NOMO-1 treated with DMSO at 0.1 percent for 48 hours (cell line): ENCODE measurements at regions not wholly inside any gene's neighbourhood (a gene's known extent, or its start where the extent isn't known, plus 50 kb on each side); places are given as distances from the start of the nearest gene placed in this dataset.

Source experiments
- DNase-seq: peaks from one replicate; lab custom pipeline; 2025; ENCODE audit not compliant: unreplicated experiment; lab: John Stamatoyannopoulos, UW

DNA sequence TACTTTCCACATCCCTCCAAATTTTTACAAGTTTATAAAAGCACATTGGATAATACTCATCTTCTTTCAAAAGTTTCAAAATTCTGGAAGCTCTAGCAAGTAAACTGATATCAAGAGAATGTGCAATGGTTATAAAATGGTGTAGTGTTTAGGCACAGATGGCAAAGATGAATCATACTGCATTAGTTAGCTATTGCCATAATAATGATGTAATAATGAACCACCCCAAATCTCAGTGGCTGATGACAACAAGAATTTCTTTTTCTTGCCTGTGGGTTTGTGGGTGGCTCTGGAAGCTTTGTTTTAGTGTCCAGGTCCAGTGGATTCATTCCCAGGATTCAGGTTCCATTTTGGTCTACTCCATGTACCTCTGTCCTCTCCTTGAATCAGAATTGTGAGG is 319.0 kb downstream of the BRINP1 start:
- no peak for DNase-seq

DNA sequence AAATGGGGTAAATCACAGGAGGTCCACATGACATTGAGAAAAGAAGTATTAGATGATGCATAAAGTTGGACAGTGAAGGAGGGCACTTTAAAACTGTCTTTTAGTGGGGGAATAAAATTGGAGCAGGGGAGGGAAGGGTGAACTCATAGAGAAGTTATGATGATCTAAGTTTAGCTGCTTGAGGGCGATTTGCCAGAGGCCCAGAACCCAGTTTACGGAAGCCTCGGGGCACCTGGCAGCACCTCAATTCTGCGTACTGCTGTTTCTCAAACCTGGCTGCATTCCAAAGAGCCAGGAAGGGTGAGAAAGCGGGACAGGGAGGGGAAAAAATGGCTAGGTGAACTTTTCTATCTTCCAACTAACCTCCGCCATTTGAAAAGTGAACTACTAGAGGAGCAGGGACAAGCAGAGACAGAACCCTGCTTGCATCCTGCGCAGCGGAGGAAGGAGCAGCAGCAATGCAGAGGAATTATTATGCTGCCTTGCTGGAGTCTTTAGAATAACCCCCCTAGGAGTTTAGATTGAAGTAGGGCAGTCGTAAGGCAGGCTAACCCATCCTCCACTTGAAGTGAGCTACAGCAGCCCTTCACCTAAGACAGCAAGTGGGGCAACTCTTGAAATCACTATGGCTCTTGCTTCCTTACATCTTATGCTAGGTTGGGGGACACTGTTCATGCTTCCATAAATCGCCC is 316.8 kb downstream of the BRINP1 start:
- no peak for DNase-seq

DNA sequence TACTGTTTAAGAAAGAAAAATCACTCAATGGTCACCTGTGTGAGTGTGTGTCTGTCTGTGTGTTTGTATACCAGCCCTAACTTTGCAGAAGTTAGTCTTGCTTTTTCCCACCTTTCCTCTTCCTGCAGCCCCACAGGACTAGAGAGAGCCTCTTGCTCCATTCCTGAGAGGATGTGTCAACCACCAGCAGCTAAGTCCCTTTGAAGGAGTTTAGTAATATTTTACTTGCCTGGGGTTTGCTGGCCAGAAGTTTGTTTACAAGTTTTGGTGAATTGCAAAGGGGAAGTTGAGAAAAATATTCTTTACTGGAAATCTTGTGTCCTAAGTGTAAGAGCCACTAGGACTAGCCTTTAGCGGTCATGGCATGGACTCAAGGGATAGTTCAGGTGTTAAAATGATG is 316.2 kb downstream of the BRINP1 start:
- DNase-seq, result no peak

DNA sequence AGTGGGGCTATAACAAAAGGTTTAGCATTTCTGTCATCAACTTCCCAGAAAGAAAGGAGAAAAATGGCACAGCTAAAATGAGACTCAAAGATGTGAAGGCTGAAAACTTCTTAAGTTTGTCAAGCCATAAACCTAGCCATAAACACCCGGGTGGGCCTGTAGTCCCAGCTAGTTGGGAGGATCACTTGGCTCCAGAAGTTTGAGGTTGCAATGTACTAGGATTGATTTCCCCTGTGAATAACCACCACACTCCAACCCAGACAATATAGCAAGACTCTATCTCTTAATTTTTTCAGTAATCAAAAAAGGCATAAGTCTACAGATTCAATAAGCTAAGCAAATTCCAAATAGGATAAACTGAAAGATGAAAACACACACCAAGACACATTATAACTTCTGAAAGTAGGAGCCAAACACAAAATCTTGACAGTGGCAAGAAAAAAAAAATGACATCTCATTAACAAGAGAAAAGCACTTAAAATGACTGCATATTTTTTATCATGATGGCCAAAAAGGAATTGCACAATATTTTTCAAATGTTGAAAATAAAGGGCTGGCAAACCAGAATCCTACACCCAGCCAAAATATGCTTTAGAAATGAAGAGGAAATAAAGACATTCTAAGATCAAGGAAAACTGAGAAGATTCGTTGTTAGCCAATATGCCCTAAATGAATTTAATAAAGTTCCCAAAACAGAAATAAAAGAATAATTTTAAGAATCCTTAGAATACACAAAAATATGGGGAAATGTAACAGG is 308.4 kb downstream of the BRINP1 start:
- DNase-seq, result no peak

DNA sequence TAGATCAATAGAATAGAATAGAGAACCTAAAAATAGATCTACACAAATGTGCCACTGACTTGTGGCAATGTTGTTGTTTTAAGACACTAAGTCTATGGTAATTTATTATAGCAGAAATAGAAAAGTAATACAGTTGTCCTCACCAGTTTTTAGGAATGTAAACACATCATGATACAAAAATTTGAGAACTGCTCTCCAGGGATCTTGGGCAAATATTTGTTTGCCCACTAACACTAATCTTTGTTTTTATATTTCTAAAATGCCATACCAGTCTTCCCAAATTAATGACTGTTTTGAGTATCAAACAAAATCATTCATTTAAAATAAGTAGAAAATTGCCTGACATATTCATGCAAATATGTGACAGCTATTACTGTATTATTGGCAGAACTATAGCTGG is 297.6 kb downstream of the BRINP1 start:
- DNase-seq, result no peak

DNA sequence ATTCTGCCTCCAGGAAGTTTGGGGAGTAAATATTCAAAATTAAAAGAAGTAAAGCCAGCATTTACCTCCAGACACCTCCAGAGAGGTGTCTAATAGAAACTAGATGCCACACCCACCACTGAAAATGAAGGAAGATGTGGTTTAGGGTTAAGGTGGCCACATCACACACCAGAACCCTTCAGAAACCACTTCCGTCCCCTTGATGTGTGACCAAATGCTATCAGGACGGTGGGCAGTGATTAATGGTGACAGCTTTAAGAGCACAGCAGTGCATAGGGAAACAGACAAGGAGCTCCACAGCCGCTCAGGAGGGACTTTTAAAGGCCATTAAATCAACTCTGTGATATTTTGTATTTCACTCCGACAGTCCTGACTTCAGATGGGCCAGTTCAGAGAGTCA is 295.2 kb downstream of the BRINP1 start:
- peak; percentile 45 for DNase-seq

DNA sequence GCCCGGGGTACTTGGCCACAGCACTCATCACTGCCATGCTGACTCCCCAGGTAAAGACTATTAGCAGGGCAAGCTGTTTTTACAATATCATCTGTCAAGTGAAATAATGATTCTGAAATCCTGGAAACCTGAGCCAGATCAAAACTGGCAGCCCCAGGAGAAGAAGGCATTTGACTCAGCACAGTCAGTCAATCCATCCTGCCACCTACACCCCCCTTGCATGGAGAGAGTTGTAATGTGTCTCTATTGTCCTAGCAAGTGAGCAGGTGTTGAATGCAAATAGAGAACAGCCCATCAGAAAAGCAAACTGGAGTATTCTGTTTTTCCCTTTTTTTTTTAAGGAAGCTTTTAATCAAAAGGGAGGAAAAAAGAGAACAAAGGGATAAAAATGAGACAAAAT is 291.2 kb downstream of the BRINP1 start:
- DNase-seq, result no peak

DNA sequence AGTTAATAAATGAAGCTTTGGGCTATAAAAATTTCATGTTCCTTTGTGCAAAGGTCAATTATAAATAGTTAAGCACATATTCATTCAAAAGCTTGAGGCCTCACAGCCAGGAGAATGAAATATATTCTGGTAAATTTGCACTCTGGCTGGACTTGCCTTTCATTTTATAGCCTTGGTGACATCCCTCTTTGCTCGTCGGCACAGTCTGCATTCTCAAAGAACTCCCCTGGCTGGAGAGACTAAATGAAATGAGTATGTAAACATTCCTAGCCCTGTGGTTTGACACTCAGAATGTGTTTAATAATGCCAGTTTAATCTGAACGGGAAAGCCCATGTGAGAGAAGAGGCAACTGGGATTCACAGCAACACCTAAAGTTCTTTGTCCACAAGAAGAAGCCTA is 285.6 kb downstream of the BRINP1 start:
- DNase-seq, result no peak

DNA sequence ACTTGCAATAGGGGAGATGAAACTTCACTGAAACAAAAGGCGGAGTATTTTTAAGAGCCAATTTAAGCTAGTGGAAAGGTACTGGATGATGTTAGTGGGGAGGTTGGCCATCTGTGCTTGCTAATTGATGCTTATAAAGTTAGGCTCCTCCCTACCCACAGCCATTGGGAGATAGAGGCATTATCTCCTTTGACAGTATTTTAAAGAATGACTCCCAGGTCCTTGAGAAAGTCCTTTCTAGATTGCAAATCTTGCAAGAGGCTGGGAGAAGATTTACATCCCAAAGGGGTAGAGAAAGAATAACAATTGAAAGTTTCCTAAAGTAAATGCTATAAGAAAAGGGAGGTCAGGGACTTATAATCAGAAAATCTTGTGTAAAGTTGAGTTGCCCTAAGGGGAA is 282.6 kb downstream of the BRINP1 start:
- DNase-seq, result no peak

DNA sequence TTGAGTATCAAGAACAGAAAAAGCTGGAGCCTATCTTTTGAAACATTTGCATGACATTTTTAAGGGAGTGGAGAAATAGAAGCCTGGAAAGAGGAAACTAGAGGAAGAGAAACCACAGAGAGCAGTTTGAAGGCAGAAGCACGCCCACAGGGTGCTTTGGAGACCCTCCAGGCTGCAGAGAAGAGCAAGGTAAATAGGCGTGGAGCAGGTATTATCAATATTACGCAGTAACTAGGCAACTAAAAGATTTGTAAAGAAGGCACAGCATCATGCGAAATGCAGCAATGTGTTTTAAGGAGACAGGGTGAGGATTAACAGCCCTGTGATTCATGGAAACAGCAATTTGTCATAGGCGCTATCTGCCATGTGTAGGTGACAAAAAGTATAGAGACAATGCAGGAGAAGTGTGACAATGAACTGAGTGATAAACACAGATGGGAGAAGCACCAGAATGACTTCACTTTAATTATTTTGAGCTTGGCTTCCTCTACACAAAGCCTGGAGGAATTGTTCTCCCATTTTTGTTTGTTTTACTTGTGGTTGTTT is 281.2 kb downstream of the BRINP1 start:
- DNase-seq, result no peak

DNA sequence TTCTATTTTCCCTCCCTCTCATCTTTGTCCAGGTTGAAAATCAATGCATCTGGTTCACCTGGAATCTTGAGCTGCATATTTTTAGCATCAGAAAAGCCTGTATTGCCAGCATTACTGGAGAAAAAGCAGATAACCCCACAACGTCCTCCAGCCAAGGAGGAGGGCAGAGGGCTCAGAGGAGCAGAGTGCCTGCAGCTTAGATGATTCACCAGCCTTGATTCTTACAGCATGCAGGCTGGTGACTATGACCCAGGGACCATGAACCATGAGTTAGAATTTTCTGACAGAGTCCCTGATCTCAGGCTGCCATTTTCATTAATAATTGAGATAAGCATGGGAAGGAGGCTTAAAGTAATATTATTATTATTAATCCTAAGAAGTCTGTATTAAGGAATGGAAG is 278.2 kb downstream of the BRINP1 start:
- no peak for DNase-seq

DNA sequence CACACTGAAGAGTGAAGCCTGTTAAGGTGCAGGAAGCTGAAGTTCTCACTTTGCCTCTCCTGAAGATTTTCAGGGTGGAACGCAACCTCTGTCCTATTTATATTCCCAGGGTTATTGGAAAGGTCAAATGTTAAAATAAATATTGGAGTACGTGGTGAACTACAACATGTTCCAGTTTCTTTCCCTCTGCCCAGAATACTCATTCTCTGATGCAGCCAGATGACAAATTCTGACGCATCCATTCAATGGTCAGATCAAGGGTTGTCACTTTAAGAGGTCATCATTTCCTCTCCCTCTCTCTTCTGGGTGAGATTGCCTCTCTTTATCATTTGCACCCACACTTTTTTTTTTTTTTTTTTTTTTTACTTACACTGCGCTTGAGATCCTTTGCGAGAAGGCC is 277.1 kb downstream of the BRINP1 start:
- no peak for DNase-seq

DNA sequence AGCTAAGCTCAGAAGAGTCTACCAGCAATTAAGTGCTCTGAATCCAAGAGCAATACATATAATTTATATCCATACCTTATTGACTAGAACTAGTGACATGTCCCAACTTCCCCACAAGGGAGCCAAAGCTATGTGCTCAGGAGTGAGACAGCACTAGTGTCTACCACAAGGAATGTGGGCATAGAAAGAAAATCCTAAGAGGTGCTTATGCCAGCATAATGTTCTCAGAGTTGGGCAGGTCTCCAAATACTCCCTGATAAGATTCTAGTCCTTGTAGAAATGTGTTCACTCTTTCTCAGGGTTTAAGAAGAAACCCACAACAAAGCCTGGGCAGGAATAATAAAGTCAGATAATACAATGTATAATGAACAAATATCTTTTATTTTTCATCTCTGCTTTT is 275.1 kb downstream of the BRINP1 start:
- DNase-seq, result no peak

DNA sequence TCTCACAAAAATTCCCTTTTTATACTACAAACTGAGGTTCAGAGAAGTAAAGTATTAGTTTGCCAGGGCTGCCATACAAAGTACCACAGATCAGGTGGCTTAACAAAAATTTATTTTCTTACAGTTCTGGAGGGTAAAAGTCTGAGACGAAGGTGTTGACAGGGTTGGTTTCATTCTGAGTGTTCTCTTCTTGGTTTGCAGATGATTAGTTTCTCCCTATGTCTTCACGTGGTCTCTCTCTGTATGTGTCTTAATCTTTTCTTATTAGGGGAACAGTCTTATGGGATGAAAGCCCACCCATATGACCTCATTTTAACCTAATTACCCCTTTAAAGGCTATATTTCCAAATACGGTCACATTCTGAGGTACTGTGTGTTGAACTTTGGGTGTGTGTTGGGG is 274.2 kb downstream of the BRINP1 start:
- no peak for DNase-seq

DNA sequence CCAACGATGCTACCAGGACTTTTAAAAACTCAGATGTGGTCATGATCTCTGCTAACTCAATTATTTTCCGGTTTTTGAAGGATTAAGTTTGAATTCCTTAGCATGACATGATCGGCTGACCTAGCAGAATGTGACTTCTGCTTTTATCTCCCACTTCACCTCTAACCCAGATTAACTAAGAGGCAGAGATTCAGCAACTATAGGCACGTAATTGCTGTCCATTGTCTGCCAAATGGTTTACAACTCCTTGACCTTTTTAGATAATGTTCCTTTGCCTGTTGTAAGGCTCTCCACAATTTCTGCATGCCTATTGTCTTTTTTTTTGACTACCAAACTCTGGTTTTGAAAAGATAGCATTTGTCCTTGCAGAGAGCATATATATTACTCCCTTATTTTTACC is 268.2 kb downstream of the BRINP1 start:
- peak; percentile 1 for DNase-seq

DNA sequence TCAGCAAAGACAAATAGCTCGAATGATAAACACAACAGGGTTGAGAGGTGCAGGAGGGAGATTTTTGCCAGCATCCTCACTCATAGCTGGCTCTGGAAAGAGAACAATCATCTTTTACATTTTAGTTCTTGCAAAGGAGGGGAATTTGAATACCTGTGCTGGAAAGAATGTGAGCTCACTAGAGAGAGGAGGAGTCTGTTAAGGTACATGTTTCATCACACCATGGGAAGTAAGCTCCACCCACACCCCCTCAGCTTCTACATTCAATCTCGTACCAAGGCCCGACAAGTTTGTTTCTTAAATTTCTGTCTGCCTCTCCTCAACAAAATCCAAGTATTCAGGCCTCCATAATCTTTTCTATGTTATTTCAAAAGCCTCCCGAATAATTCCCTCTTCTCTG is 254.6 kb downstream of the BRINP1 start:
- DNase-seq, result no peak
